ENCODE measurements at regions not wholly inside any gene's neighbourhood (a gene's known extent, or its start where the extent isn't known, plus 50 kb on each side); places are given as distances from the start of the nearest gene placed in this dataset.

- H3K27ac ChIP-seq: no peak overlapping the region
- no peak for TF ChIP-seq CTCF (IDR thresholded peaks at IDR 0.05)
- TF ChIP-seq POLR2A (IDR thresholded peaks at IDR 0.05): no peak
- no peak for TF ChIP-seq EP300 (IDR thresholded peaks at IDR 0.05)
- 74 to 77% methylated on average over 3 of the region's 3 CpGs for WGBS, 2 donors
- peaks cover 0 to 7% (median 2%) of the 10 kb centered on the region in 4 donors for H3K9me3 ChIP-seq
- H3K4me3 ChIP-seq: no peak overlapping the region
- no peaks in the 10 kb centered on the region for H3K4me1 ChIP-seq
- H3K27me3 ChIP-seq: no peaks in the 10 kb centered on the region
- H3K36me3 ChIP-seq: no peaks in the 10 kb centered on the region
- DNase-seq (ENCODE audit: low spot score in 2 of 2): no peak
These were observed 1486.6 kb downstream of the PCDH7 start for GRCh38 chr4:32206756-32207155.

- TF ChIP-seq POLR2A (IDR thresholded peaks at IDR 0.05) (no peak), EP300 (IDR thresholded peaks at IDR 0.05) (no peak), CTCF (IDR thresholded peaks at IDR 0.05) (no peak)
- H3K4me3 ChIP-seq: no peak overlapping the region
- no peak overlapping the region for H3K27ac ChIP-seq
- H3K4me1 ChIP-seq: no peaks in the 10 kb centered on the region
- no peaks in the 10 kb centered on the region for H3K27me3 ChIP-seq
- H3K9me3 ChIP-seq: peaks cover 0 to 7% (median 2%) of the 10 kb centered on the region in 4 donors
- no peaks in the 10 kb centered on the region for H3K36me3 ChIP-seq
- DNase-seq (ENCODE audit: low spot score in 2 of 2): no peak
These were observed 1487.3 kb downstream of the PCDH7 start for GRCh38 chr4:32207456-32207855.

GRCh38 chr4:32215277-32215676 lies 1495.1 kb downstream of the PCDH7 start:
- no peak for TF ChIP-seq POLR2A (IDR thresholded peaks at IDR 0.05)
- no peak for TF ChIP-seq EP300 (IDR thresholded peaks at IDR 0.05)
- no peak for TF ChIP-seq CTCF (IDR thresholded peaks at IDR 0.05)
- no peaks in the 10 kb centered on the region for H3K9me3 ChIP-seq
- H3K27ac ChIP-seq: no peak overlapping the region
- H3K36me3 ChIP-seq: no peaks in the 10 kb centered on the region
- H3K4me3 ChIP-seq: no peak overlapping the region
- 97 to 99% methylated on average over 7 to 10 of the region's 10 CpGs for WGBS, 2 donors
- H3K27me3 ChIP-seq: no peaks in the 10 kb centered on the region
- no peak for DNase-seq (ENCODE audit: low spot score in 2 of 2)
- no peaks in the 10 kb centered on the region for H3K4me1 ChIP-seq

- Histone ChIP-seq H3K27ac (no peak overlapping the region), H3K36me3 (no peaks in the 10 kb centered on the region), H3K27me3 (no peaks in the 10 kb centered on the region), H3K4me3 (no peak overlapping the region), H3K9me3 (no peaks in the 10 kb centered on the region), H3K4me1 (no peaks in the 10 kb centered on the region)
- 88 to 95% methylated on average over 9 of the region's 9 CpGs for WGBS, 2 donors
- DNase-seq (ENCODE audit: low spot score in 2 of 2): no peak
- TF ChIP-seq POLR2A (IDR thresholded peaks at IDR 0.05) (no peak), EP300 (IDR thresholded peaks at IDR 0.05) (no peak), CTCF (IDR thresholded peaks at IDR 0.05) (no peak)
These were observed 1496.3 kb downstream of the PCDH7 start for GRCh38 chr4:32216502-32216901.

- Histone ChIP-seq H3K27me3 (no peaks in the 10 kb centered on the region), H3K9me3 (peaks cover 0 to 2% (median 0%) of the 10 kb centered on the region in 4 donors), H3K36me3 (no peaks in the 10 kb centered on the region), H3K27ac (no peak overlapping the region), H3K4me1 (no peaks in the 10 kb centered on the region), H3K4me3 (no peak overlapping the region)
- no peak for TF ChIP-seq EP300 (IDR thresholded peaks at IDR 0.05)
- TF ChIP-seq POLR2A (IDR thresholded peaks at IDR 0.05): no peak
- TF ChIP-seq CTCF (IDR thresholded peaks at IDR 0.05): no peak
- DNase-seq (ENCODE audit: low spot score in 2 of 2): no peak
- WGBS, 2 donors: 29 to 54% methylated on average over 3 of the region's 3 CpGs
These were observed 1499.3 kb downstream of the PCDH7 start for GRCh38 chr4:32219306-32220075.
